ENCODE measurements at regions not wholly inside any gene's neighbourhood (a gene's known extent, or its start where the extent isn't known, plus 50 kb on each side); places are given as distances from the start of the nearest gene placed in this dataset.

DNA sequence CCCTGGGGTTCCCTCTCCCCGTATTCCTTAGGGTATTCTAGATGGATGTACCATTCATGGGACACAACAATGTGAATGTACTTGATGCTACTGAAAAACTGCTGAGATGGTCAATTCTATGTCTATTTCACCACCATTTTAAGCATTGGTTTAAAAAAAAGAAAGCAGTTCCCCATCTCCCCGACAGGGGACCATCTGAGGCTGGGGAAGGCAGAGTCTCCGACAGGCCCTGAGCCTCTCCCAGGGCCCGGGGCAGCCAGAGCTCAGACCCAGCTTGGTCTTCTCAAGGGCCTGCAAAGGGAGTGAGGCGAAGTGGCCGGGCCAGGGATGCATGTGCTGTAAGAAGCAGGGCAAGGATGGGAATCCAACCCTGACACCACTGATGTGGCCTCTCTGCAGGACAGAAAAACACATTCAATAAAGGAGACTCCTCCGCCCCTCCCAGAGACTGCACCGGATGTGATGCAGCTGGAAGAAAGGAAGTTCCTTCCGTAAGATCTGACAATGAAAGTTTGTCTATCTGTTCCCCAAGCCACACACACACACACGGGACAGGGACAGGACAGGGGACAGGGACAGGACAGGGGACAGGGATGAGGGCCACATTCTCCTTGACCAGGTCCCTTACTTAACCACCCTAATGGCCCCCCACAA lies 234.1 kb downstream of the BCL11B start:
- TF ChIP-seq CREB1 (IDR thresholded peaks at IDR 0.05) (no peak), CREB1 (CRISPR knock-in tag; IDR thresholded peaks at IDR 0.05) (no peak), ELF4 (CRISPR knock-in tag; IDR thresholded peaks at IDR 0.05; ENCODE audit: borderline replicate concordance) (no peak), HNF4A (CRISPR knock-in tag; IDR thresholded peaks at IDR 0.05) (no peak), NBN (conservative IDR thresholded peaks at IDR 0.05) (no peak), ZNF776 (CRISPR knock-in tag; IDR thresholded peaks at IDR 0.05) (no peak), POLR2A (IDR thresholded peaks at IDR 0.05; ENCODE audit: insufficient read depth in 1 of 2, low read depth in 2 of 2, low read length in 2 of 2) (no peak), IRF2 (CRISPR knock-in tag; IDR thresholded peaks at IDR 0.05) (no peak), ZIK1 (CRISPR knock-in tag; IDR thresholded peaks at IDR 0.05; ENCODE audit: borderline replicate concordance, low read depth) (no peak)
- TF ChIP-seq, protein P1, sequence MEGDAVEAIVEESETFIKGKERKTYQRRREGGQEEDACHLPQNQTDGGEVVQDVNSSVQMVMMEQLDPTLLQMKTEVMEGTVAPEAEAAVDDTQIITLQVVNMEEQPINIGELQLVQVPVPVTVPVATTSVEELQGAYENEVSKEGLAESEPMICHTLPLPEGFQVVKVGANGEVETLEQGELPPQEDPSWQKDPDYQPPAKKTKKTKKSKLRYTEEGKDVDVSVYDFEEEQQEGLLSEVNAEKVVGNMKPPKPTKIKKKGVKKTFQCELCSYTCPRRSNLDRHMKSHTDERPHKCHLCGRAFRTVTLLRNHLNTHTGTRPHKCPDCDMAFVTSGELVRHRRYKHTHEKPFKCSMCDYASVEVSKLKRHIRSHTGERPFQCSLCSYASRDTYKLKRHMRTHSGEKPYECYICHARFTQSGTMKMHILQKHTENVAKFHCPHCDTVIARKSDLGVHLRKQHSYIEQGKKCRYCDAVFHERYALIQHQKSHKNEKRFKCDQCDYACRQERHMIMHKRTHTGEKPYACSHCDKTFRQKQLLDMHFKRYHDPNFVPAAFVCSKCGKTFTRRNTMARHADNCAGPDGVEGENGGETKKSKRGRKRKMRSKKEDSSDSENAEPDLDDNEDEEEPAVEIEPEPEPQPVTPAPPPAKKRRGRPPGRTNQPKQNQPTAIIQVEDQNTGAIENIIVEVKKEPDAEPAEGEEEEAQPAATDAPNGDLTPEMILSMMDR (CRISPR knock-in tag; IDR thresholded peaks at IDR 0.05), result no peak
- TF ChIP-seq, protein P2, sequence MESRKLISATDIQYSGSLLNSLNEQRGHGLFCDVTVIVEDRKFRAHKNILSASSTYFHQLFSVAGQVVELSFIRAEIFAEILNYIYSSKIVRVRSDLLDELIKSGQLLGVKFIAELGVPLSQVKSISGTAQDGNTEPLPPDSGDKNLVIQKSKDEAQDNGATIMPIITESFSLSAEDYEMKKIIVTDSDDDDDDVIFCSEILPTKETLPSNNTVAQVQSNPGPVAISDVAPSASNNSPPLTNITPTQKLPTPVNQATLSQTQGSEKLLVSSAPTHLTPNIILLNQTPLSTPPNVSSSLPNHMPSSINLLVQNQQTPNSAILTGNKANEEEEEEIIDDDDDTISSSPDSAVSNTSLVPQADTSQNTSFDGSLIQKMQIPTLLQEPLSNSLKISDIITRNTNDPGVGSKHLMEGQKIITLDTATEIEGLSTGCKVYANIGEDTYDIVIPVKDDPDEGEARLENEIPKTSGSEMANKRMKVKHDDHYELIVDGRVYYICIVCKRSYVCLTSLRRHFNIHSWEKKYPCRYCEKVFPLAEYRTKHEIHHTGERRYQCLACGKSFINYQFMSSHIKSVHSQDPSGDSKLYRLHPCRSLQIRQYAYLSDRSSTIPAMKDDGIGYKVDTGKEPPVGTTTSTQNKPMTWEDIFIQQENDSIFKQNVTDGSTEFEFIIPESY (CRISPR knock-in tag; IDR thresholded peaks at IDR 0.05), result no peak
- TF ChIP-seq, protein P3, sequence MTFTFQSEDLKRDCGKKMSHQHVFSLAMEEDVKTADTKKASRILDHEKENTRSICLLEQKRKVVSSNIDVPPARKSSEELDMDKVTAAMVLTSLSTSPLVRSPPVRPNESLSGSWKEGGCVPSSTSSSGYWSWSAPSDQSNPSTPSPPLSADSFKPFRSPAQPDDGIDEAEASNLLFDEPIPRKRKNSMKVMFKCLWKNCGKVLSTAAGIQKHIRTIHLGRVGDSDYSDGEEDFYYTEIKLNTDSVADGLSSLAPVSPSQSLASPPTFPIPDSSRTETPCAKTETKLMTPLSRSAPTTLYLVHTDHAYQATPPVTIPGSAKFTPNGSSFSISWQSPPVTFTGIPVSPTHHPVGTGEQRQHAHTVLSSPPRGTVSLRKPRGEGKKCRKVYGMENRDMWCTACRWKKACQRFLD (CRISPR knock-in tag; IDR thresholded peaks at IDR 0.05; ENCODE audit: borderline replicate concordance), result no peak

Data from HepG2 (cell line).